CD8-positive, alpha-beta memory T cell (primary cell): ENCODE measurements at regions not wholly inside any gene's neighbourhood (a gene's known extent, or its start where the extent isn't known, plus 50 kb on each side); places are given as distances from the start of the nearest gene placed in this dataset.

Experiments used
- CTCF ChIA-PET: fragments of 350-600 bp; sonication (Branson Sonifier 250); formaldehyde crosslinking; loops from one replicate; lab custom pipeline; 2021; ENCODE audit warnings: antibody characterized with exemption; lab: Charles Lee
- POLR2A ChIA-PET: fragments of 350-600 bp; sonication (Branson Sonifier 250); formaldehyde crosslinking; loops from one replicate; lab custom pipeline; 2021; ENCODE audit warnings: antibody characterized with exemption; lab: Charles Lee
- DNase-seq, 5 donors: peaks; one replicate each; pipeline versions ENCODE4 v3.0.0 to v3.0.0-alpha.2; 2020 to 2022; ENCODE audit warnings: mixed read lengths in 1 of 5
- H3K27ac ChIP-seq: one replicate; pipeline ENCODE4 v1.7.0; 2013; ENCODE audit warnings: low read depth, mild to moderate bottlenecking, low read length, moderate library complexity
- H3K27me3 ChIP-seq: 2 replicates; pipeline ENCODE4 v1.7.0; 2013; ENCODE audit warnings: low read length, mild to moderate bottlenecking; ENCODE audit not compliant: insufficient read depth, poor library complexity, severe bottlenecking
- H3K36me3 ChIP-seq: 2 replicates; pipeline ENCODE4 v1.7.0; 2013; ENCODE audit warnings: mild to moderate bottlenecking, low read length, moderate library complexity; ENCODE audit not compliant: insufficient read depth
- H3K4me1 ChIP-seq: 2 replicates; pipeline ENCODE4 v1.7.0; 2013; ENCODE audit warnings: mild to moderate bottlenecking, low read length, moderate library complexity; ENCODE audit not compliant: insufficient read depth
- H3K4me3 ChIP-seq: 2 replicates; pipeline ENCODE4 v1.7.0; 2013; ENCODE audit warnings: mild to moderate bottlenecking, low read length
- H3K9me3 ChIP-seq: 2 replicates; pipeline ENCODE4 v1.7.0; 2013; ENCODE audit warnings: mild to moderate bottlenecking, low read length
- H3K27ac Mint-ChIP-seq, 8 donors: one replicate each; pipeline ENCODE4 v1.8.0; 2020 to 2021; ENCODE audit warnings: mixed read lengths in 8 of 8, mild to moderate bottlenecking in 6 of 8, inconsistent platforms in 3 of 8, moderate library complexity in 3 of 8
- H3K27me3 Mint-ChIP-seq, 2 donors: one replicate each; pipeline ENCODE4 v1.8.0; 2020 to 2021; ENCODE audit warnings: mixed read lengths in 2 of 2, mild to moderate bottlenecking in 1 of 2, moderate library complexity in 1 of 2
- H3K36me3 Mint-ChIP-seq, 3 donors: one replicate each; pipeline ENCODE4 v1.8.0; 2020 to 2021; ENCODE audit warnings: mixed read lengths in 3 of 3, inconsistent platforms in 1 of 3, mild to moderate bottlenecking in 1 of 3
- H3K4me1 Mint-ChIP-seq, 3 donors: one replicate each; pipeline ENCODE4 v1.8.0; 2020 to 2021; ENCODE audit warnings: mixed read lengths in 3 of 3, inconsistent platforms in 1 of 3, mild to moderate bottlenecking in 1 of 3
- H3K4me3 Mint-ChIP-seq, 7 donors: one replicate each; pipeline ENCODE4 v1.8.0; 2020 to 2021; ENCODE audit warnings: mixed read lengths in 7 of 7, mild to moderate bottlenecking in 6 of 7, moderate library complexity in 4 of 7, inconsistent platforms in 2 of 7
- H3K9me3 Mint-ChIP-seq, 5 donors: one replicate each; pipeline ENCODE4 v1.8.0; 2020 to 2022; ENCODE audit warnings: mixed read lengths in 5 of 5, mild to moderate bottlenecking in 3 of 5, moderate library complexity in 2 of 5, inconsistent platforms in 1 of 5

- Mint-ChIP-seq H3K9me3 (no peaks in the 10 kb centered on the region), H3K27ac (peak overlapping the region in 1 of 8 donors; percentile 1), H3K27me3 (peaks cover 9 to 40% of the 10 kb centered on the region in 2 donors), H3K36me3 (no peaks in the 10 kb centered on the region), H3K4me3 (peak overlapping the region in 1 of 7 donors; percentile 48), H3K4me1 (peaks cover 0 to 8% (median 5%) of the 10 kb centered on the region in 3 donors)
- ChIA-PET CTCF (no interaction called here), POLR2A (no interaction called here)
- Histone ChIP-seq H3K4me1 (no peaks in the 10 kb centered on the region), H3K27ac (no peak overlapping the region), H3K27me3 (no peaks in the 10 kb centered on the region), H3K36me3 (no peaks in the 10 kb centered on the region), H3K4me3 (no peak overlapping the region), H3K9me3 (no peaks in the 10 kb centered on the region)
- no peak for DNase-seq
Measured at GRCh38 chr6:106799031-106799894, 169.9 kb downstream of the QRSL1 start.

GRCh38 chr6:106797186-106797585 is 167.8 kb downstream of the QRSL1 start:
- Mint-ChIP-seq H3K4me3 (no peak overlapping the region), H3K36me3 (no peaks in the 10 kb centered on the region), H3K27me3 (peaks cover 13 to 49% of the 10 kb centered on the region in 2 donors), H3K4me1 (peaks cover 0 to 8% (median 5%) of the 10 kb centered on the region in 3 donors), H3K9me3 (no peaks in the 10 kb centered on the region), H3K27ac (no peak overlapping the region)
- Histone ChIP-seq H3K27me3 (no peaks in the 10 kb centered on the region), H3K36me3 (no peaks in the 10 kb centered on the region), H3K27ac (no peak overlapping the region), H3K4me3 (no peak overlapping the region), H3K4me1 (no peaks in the 10 kb centered on the region), H3K9me3 (no peaks in the 10 kb centered on the region)
- CTCF ChIA-PET = no interaction called here
- DNase-seq = no peak
- POLR2A ChIA-PET = no interaction called here

GRCh38 chr6:106796781-106797180 is 167.4 kb downstream of the QRSL1 start:
- Histone ChIP-seq H3K4me1 (no peaks in the 10 kb centered on the region), H3K9me3 (no peaks in the 10 kb centered on the region), H3K4me3 (no peak overlapping the region), H3K27me3 (no peaks in the 10 kb centered on the region), H3K27ac (no peak overlapping the region), H3K36me3 (no peaks in the 10 kb centered on the region)
- ChIA-PET POLR2A (no interaction called here), CTCF (no interaction called here)
- Mint-ChIP-seq H3K27ac (no peak overlapping the region), H3K9me3 (no peaks in the 10 kb centered on the region), H3K36me3 (no peaks in the 10 kb centered on the region), H3K4me3 (no peak overlapping the region), H3K4me1 (peaks cover 0 to 8% (median 5%) of the 10 kb centered on the region in 3 donors), H3K27me3 (peaks cover 15 to 49% of the 10 kb centered on the region in 2 donors)
- DNase-seq = no peak

- H3K27me3 ChIP-seq = no peaks in the 10 kb centered on the region
- no peaks in the 10 kb centered on the region for H3K4me1 ChIP-seq
- POLR2A ChIA-PET = no interaction called here
- H3K4me3 ChIP-seq = no peak overlapping the region
- H3K9me3 ChIP-seq = no peaks in the 10 kb centered on the region
- Mint-ChIP-seq H3K36me3 (no peaks in the 10 kb centered on the region), H3K4me1 (peaks cover 0 to 2% (median 2%) of the 10 kb centered on the region in 3 donors), H3K4me3 (no peak overlapping the region), H3K27ac (no peak overlapping the region), H3K9me3 (no peaks in the 10 kb centered on the region), H3K27me3 (peaks cover 10 to 30% of the 10 kb centered on the region in 2 donors)
- H3K36me3 ChIP-seq = no peaks in the 10 kb centered on the region
- DNase-seq = no peak
- no peak overlapping the region for H3K27ac ChIP-seq
- CTCF ChIA-PET = no interaction called here
Measured at GRCh38 chr6:106794129-106794528, 164.8 kb downstream of the QRSL1 start.

GRCh38 chr6:106792536-106793236 is 163.3 kb downstream of the QRSL1 start:
- Mint-ChIP-seq H3K27ac (no peak overlapping the region), H3K9me3 (no peaks in the 10 kb centered on the region), H3K4me3 (no peak overlapping the region), H3K27me3 (peaks cover 8 to 20% of the 10 kb centered on the region in 2 donors), H3K36me3 (no peaks in the 10 kb centered on the region), H3K4me1 (no peaks in the 10 kb centered on the region)
- H3K36me3 ChIP-seq = no peaks in the 10 kb centered on the region
- CTCF ChIA-PET = no interaction called here
- no peak overlapping the region for H3K27ac ChIP-seq
- POLR2A ChIA-PET = no interaction called here
- no peaks in the 10 kb centered on the region for H3K27me3 ChIP-seq
- DNase-seq = no peak
- H3K4me1 ChIP-seq = no peaks in the 10 kb centered on the region
- no peaks in the 10 kb centered on the region for H3K9me3 ChIP-seq
- H3K4me3 ChIP-seq = no peak overlapping the region

- Histone ChIP-seq H3K27ac (no peak overlapping the region), H3K36me3 (no peaks in the 10 kb centered on the region), H3K27me3 (no peaks in the 10 kb centered on the region), H3K4me1 (no peaks in the 10 kb centered on the region), H3K9me3 (no peaks in the 10 kb centered on the region), H3K4me3 (no peak overlapping the region)
- peaks cover 0 to 2% (median 0%) of the 10 kb centered on the region in 5 donors for H3K9me3 Mint-ChIP-seq
- H3K27me3 Mint-ChIP-seq = peaks cover 10 to 25% of the 10 kb centered on the region in 2 donors
- H3K4me1 Mint-ChIP-seq = no peaks in the 10 kb centered on the region
- no peak for DNase-seq
- ChIA-PET POLR2A (no interaction called here), CTCF (no interaction called here)
- no peak overlapping the region for H3K4me3 Mint-ChIP-seq
- H3K36me3 Mint-ChIP-seq = no peaks in the 10 kb centered on the region
- no peak overlapping the region for H3K27ac Mint-ChIP-seq
Measured at GRCh38 chr6:106790935-106791334, 161.6 kb downstream of the QRSL1 start.

- peaks cover 15 to 25% of the 10 kb centered on the region in 2 donors for H3K27me3 Mint-ChIP-seq
- H3K9me3 Mint-ChIP-seq = peaks cover 0 to 2% (median 0%) of the 10 kb centered on the region in 5 donors
- H3K4me3 Mint-ChIP-seq = no peak overlapping the region
- Histone ChIP-seq H3K4me1 (no peaks in the 10 kb centered on the region), H3K27me3 (no peaks in the 10 kb centered on the region), H3K4me3 (no peak overlapping the region), H3K9me3 (no peaks in the 10 kb centered on the region), H3K36me3 (no peaks in the 10 kb centered on the region), H3K27ac (no peak overlapping the region)
- peak overlapping the region in 1 of 8 donors; percentile 43 for H3K27ac Mint-ChIP-seq
- CTCF ChIA-PET = no interaction called here
- H3K4me1 Mint-ChIP-seq = no peaks in the 10 kb centered on the region
- no peaks in the 10 kb centered on the region for H3K36me3 Mint-ChIP-seq
- POLR2A ChIA-PET = no interaction called here
- DNase-seq = no peak
Measured at GRCh38 chr6:106790149-106790770, 160.9 kb downstream of the QRSL1 start.
